GM18873 (cell line): ENCODE measurements at regions not wholly inside any gene's neighbourhood (a gene's known extent, or its start where the extent isn't known, plus 50 kb on each side); places are given as distances from the start of the nearest gene placed in this dataset.
"Not testable (repeated sequence)": the region's sequence is repeated elsewhere in the genome, so short reads cannot be mapped to it uniquely, and the experiment has no call there.

Experiments used
- ATAC-seq: cut with Tn5 transposase; IDR thresholded peaks from one replicate; pipeline ENCODE4 v1.9.1; 2021; ENCODE audit warnings: mild to moderate bottlenecking, moderate library complexity, moderate number of reproducible peaks; ENCODE audit not compliant: unreplicated experiment, low FRiP score

DNA sequence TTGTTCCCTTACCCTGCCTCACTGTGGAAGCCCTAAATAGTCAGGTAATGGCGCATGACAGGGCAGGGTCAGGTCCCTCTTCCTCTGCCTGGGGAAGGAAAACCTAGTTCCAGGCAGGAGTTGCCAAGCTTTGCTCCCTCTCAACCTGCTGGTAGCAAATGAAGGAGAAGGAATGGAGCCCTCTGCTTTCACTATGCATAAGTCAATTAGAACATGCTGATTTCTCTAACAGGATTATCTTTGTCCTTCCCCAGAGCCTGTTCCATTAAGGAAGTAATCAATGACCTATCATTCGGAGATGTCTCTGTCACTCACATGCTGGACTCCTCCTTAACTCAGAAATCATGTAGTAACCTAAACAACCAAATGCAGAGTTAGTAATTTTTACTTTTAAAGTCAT is 161.8 kb upstream of the NFIA start:
- ATAC-seq, result no peak

DNA sequence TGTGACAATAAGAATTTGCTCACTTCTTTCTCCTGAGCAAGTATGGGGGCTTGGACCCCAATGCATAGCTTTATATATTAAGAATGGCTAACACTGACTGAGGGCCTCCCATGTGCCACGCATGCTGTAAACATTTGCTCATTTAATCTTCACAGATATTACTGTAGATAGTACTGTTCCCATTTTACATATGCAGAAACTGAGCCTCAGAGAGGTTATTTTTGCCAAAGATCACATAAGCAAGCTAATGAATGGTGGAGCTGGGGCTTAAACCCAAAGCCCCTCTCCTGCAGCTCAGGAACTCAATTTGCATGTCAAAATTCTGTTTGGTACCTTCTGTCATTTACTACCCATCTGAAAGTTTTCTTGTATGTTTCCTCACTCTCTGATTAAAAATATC is 163.5 kb upstream of the NFIA start:
- no peak for ATAC-seq

- ATAC-seq, result no peak
These were observed 165.5 kb upstream of the NFIA start for GRCh38 chr1:60916906-60917305.

DNA sequence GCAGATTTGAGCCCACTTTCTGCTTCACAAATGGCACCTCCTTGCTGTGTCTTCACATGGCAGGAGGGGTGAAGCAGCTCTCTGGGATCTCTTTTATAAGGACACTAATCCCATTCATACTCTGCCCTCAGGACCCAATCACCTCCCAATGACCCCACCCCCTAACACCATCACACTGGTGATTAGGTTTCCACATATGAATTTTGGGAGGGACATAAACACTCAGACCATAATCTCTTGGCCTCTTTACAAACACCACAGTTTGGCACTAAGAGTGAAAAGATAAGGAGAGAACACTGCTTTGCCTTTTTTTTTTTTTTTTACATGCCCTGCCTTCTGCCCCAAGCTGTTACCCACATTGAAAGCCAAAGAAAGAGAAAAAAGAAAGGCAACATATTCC is 166.2 kb upstream of the NFIA start:
- ATAC-seq, result no peak

- no peak for ATAC-seq
These were observed 166.9 kb upstream of the NFIA start for GRCh38 chr1:60915441-60915840.

GRCh38 chr1:60914982-60915381 is 167.4 kb upstream of the NFIA start:
- ATAC-seq, result no peak

DNA sequence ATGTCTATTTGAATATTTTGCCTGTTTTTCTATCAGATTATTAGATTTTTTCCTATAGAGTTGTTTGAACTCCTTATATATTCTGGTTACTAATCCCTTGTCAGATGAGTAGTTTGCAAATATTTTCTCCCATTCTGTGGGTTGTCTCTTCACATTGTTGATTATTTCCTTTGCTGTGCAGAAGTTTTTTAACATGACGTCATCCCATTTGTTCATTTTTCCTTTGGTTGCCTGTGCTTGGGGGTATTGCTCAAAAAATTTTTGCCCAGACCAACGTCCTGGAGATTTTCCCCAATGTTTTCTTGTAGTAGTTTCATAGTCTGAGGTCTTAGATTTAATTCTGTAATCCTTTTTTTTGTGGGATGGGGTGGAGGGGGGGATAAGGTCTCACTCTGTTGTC is 168.7 kb upstream of the NFIA start:
- ATAC-seq, result not testable (repeated sequence)

DNA sequence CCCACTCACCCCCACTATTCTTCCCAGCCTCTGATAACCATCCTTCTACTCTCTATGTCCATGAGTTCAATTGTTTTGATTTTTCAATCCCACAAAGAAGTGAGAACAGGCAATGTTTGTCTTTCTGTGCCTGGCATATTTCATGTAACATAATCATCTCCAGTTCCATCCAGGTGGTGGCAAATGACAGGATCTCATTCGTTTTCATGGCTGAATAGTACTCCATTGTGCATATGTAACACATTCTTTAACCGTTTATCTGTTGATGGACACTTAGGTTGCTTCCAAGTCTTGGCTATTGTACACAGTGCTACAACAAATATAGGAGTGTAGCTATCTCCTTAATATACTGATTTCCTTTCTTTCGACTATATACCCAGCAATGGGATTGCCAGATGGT is 169.3 kb upstream of the NFIA start:
- no peak for ATAC-seq

DNA sequence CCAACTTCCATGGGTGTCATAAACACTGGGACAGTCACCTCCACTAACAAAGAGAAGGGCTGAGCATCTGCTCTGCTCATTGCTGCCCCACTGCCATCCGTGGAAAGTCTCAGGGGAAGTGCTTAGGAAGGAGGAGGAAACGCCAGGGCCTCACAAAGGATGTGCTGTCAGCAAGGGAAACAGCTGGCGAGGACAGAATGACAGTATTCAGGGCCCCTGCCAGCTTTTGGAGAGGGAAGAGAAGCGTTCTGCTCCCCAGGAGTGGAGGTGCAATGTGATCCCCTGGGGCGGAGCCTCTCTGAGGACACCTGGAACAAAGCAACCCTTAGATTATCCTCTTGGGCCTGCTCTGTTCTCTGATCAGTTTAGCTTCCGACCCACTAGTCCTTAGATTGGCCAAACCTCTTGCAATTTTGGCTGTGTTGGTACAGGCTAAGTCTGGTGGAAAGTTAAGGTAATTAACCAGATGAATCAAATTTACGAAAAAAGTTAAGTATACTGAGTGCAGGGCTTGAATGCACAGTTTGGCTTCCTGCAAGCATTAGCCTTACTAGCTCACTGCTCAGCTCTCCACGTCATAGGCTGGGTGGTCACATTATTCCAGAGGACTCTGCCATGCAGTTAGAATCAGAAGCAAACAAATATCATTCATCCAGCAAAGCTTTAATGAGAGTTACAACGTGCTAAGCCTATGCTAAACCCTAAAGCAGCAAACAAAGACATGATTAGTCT is 170.2 kb upstream of the NFIA start:
- ATAC-seq, result no peak

GRCh38 chr1:60908159-60908558 is 174.2 kb upstream of the NFIA start:
- no peak for ATAC-seq

DNA sequence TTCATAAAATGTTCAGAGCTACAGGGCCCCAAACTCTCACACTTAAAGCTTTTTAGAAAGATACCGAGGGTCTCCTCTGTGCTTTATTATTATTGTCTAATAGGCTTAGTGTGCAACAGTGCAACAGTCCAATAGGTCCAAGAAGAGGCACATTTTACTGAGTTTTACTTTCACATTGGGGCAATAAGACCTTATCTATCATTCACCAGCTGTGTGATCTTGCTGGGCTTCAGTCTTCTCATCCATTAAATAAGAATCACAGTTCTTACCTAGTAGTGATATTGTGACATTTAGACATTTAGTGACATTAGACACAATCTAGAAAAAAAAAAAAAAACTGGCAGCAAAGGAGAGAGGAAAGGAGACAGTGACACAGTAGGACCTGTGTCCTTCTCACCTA is 175.8 kb upstream of the NFIA start:
- ATAC-seq, result no peak

DNA sequence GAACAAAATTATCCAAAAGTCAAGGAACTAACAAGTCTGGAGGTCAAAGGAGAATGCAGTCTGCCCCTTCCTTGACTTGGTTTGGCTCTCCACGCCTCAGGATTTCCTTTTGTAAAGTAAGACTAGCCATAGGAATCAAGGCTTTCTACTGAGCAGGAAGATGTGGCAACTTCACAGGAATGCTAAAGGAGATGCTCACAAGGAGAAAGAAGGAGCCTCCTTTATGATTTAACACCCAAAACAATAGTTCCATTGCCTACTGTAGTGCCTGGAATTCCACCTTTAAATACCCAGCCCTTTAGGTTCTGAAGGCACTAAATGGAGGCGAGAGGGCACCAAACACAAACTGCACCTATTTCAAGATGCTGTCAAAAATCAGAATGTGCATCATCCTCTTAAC is 176.3 kb upstream of the NFIA start:
- no peak for ATAC-seq

DNA sequence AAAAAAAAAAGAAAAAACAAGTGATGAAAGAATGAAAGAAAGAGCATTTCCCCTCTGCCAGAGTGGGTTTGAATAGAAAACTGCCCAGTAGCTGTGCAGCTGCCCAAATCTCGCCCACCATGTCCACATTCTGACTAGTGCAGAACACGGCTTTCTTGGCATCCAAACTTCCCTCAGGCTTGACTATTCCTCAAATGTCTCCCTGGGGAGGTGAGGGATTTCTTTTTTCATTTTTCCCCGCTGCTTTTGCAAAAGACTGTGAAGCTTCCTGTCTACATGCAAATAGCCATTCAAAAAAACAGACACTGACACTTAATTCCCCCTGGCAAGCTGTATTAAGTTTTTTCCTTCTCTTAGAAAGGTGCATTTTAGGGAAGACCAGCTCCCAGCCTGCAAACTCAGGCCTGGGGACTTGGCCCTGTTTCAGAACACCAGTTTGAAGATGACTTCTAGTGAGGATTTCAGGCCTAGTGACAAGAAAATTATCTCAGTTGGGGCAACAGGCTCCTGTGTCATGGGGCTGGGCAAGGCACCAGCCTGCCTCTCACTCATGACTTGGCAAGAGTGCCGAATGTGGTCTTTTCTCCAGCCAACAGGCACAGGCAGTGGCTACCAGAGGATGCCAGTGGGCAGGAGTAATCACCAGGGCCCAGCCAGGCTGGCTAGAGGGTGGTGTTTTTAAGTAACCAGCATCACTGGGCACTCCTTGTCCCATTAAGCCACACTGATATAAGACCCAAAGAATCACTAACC is 178.1 kb upstream of the NFIA start:
- no peak for ATAC-seq

GRCh38 chr1:60903591-60903990 is 178.8 kb upstream of the NFIA start:
- ATAC-seq, result no peak

GRCh38 chr1:60899464-60899863 is 182.9 kb upstream of the NFIA start:
- no peak for ATAC-seq

GRCh38 chr1:60898987-60899386 is 183.4 kb upstream of the NFIA start:
- ATAC-seq, result peak; percentile 56

GRCh38 chr1:60898413-60898812 is 183.9 kb upstream of the NFIA start:
- no peak for ATAC-seq

DNA sequence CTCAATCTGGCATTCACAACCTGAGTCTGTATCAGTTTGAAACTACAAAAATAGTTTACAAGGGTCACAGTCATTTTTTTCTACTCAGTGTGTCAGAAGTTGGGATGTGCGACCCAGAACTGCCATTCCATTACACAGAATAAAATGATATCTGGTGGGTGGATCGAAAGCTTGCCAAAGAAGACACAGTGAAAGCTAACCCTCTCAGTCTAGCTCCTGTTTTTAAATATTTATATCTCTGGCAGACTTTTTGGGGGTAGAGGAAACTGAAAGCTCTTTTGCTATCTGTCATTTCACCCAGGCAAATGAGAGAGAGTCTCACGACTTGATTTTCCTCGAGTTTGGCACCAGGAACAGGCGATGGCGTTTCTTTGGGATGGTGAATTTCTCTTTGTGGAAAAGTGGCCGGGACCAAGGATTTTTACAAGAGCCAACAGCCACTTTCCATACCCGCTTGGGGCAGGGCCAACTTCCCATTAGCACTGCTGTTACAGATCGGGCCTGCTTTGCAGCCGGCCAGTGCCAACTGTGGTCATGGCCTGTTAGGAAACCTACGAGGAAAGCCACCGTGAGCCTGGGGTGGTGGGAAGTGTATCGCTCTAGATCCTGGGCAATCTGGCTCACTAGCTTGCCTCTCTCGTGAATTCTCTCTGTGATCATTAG is 185.5 kb upstream of the NFIA start:
- ATAC-seq, result no peak

DNA sequence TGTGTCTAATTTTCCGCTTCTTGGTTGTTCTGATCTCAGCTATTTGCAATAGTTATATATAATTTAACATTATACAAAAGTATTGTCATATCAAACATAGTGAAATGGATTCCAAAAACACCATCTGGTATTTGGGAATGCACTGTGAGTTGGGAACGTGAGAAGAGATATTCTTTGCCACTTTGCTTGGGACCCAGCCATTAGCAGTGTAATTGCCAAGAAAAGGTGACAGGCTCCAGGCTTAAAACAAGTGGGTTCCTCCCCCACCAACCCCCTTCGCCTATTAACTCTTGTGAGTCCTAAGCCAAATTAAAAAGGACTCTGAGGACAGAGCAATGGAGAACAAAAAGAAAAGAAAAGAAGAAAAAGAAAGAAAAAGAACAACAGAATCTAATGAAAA is 186.7 kb upstream of the NFIA start:
- ATAC-seq, result no peak

GRCh38 chr1:60895252-60895651 is 187.1 kb upstream of the NFIA start:
- no peak for ATAC-seq

DNA sequence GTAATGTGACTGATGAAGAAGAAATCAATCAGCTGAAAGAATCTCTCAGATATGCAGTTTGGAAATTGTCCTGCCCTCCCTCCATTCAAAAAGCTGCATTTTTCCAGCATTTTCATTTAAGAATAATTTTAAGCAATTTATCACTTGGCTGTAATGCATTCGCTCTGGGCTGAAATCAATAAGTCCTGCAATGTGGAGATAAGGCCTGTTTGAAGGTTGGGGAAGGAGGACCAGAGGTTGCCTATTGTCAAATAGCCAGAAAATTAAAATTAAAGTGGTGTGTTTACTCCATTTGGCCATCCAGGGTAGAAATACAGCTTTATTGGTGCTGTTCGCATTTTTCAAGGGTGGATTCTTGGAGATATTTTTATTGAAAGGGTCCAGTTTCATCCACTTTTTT is 187.6 kb upstream of the NFIA start:
- ATAC-seq, result no peak

GRCh38 chr1:60894130-60894529 is 188.2 kb upstream of the NFIA start:
- no peak for ATAC-seq
